ENCODE measurements at regions not wholly inside any gene's neighbourhood (a gene's known extent, or its start where the extent isn't known, plus 50 kb on each side); places are given as distances from the start of the nearest gene placed in this dataset.
"Not testable (repeated sequence)": the region's sequence is repeated elsewhere in the genome, so short reads cannot be mapped to it uniquely, and the experiment has no call there.

- DNase-seq, result no peak
Measured at GRCh38 chr20:22732751-22733150, 148.4 kb upstream of the FOXA2 start.

DNA sequence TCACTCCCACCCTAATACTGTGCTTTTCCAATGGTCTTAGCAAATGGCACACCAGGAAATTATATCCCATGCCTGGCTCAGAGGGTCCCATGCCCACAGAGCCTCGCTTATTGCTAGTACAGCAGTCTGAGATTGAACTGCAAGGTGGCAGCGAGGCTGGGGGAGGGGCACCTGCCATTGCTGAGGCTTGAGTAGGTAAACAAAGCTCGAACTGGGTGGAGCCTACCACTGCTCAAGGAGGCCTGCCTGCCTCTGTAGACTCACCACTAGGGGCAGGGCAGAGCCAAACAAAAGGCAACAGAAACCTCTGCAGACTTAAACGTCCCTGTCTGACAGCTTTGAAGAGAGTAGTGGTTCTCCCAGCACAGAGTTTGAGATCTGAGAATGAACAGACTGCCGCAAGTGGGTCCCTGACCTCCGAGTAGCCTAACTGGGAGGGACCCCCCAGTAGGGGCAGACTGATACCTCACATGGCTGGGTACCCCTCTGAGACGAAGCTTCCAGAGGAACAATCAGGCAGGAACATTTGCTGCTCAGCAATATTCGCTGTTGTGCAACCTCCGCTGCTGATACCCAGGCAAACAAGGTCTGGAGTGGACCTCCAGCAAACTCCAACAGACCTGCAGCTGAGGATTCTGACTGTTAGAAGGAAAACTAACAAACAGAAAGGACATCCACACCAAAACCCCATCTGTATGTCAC, 150.7 kb upstream of the FOXA2 start:
- not testable (repeated sequence) for DNase-seq

- DNase-seq, result no peak
Measured at GRCh38 chr20:22740829-22741228, 156.5 kb upstream of the FOXA2 start.

DNA sequence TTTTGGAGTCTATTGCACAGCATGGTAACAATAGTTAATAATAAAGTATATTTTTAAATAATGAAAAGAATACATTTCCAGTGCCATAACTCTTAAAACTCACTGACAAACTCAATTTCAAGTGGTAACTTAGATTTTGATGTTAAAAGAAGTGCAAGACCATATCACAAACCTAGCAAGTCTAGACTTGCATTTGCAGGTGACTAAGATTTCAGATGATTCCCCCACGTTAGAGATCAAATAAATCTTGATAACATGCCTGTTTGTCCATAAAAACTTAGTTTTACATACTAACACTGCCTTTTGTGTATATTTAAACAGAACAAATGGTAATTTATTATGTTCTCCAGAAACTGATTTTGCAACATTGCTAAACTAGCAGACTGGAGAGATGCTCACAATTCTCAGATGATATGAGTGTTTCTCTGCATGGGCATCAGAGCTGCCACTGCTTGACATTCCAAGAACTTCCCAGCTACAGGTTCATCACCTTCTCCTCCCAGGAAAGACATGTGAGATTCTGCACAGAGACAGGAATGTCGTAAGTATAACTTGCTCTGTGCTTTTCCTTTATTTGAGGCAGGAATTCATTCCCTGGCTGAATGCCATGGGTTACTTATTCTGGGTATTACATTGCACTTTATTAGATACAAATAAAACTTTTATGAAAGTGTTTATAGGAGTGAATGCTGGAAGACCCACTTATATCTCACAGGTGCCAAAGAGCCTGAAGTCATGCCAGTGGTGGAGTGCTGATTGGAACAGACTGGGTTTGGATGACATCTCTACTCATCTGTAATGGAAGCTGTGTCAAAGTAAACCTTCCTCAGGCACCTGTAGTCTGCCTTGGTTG, 160.2 kb upstream of the FOXA2 start:
- DNase-seq, result no peak

GRCh38 chr20:22745194-22745500, 160.8 kb upstream of the FOXA2 start:
- no peak for DNase-seq

GRCh38 chr20:22746957-22747356, 162.6 kb upstream of the FOXA2 start:
- DNase-seq, result no peak

- no peak for DNase-seq
Measured at GRCh38 chr20:22752324-22752723, 168.0 kb upstream of the FOXA2 start.

DNA sequence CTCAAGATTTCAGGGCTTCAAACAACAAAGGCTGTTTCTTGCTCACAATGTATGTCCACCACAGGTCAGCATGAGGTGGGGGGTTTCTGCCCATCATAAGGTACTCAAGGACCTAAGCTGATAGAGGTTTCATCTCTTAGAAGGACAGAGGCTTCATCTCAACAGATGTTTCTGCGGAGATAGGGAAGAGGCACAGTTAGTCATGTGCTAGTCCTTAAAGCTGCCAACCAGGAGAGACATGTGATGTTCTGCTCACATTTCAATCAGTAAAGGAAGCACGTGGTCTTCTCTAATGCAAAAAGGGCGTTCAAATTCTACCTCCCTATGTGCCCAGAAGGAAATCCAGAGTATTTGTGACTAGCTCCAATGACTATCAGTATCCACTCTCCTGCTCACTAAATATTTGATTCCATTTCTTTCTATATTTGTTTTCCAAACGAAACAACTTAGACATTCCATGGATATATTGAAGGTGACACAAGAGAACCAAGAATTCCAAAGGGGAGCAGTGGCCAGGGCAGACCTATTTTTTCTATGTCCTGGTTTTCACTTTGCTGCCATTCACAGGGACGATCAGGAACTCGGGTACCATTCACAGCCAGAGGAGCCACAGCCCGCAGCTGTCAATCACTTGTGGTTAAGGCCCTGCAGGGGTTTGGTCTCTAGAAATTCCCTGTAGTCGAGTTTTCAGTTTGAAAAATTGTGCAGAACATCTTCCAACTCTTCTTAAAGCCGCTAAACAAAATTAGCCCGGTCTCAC, 173.2 kb upstream of the FOXA2 start:
- DNase-seq, result no peak

GRCh38 chr20:22758815-22759214, 174.4 kb upstream of the FOXA2 start:
- DNase-seq, result no peak

DNA sequence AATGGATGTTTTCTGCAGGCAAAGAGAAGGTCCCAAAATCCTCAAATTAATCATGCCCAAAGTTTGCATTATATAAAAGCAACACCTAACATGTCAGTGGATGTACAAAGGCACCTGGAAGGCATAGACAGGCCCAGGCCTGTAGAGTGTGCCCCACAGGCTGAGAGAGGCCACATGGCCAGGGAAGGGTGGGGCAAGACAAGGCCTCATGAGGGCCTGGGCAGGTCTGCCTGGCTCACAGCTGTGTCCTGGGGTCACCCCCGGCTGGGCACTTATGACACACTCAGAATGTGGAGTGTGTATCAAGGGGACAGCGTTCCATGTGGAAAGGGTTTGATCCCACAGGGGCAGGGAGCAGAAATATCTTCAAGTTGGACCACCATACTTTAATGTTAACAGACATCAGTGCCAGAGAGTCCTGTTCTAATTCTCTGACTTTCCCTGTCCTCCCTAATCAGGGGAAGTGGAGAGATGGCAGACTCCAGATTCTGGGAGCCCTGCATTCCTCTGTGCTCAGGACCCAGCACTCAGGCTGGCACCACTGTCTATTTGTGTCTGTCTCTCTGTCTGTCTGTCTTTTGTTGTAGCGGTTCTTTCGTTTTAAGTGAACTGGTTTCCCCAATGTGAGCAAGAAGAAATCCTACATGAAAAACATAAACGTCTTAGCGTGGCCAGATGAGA, 178.3 kb upstream of the FOXA2 start:
- DNase-seq, result no peak

DNA sequence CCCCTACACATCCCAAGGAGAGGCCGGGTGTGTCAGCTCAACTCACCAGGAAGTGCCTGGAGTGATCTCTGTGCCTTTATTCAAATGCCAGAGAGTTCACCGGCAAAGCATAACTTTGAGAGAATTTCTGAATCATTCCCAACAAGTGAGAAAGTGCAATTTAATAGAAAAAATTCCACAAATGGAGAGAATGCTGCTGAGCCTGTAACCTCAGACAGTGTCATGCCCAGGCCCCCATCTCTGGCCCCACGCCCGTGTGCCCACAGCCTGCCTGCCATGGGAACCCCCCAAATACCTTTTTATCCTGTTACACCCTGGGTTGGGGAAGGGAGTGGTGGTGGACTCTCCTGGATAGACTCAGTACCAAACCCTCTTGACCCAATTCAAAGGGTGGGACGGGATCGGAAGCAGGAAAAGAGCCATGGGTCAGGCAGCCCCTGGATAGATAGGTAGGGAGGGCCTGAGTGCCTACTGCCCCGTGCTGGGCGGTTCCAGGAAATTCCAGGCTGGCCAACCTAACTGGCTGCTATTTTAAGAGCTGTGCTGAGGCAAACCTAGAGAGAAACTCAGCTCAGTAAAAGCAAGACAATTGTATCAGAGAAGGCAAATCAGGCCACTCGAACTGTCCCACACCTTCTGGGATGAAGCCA, 179.0 kb upstream of the FOXA2 start:
- DNase-seq, result no peak

- no peak for DNase-seq
Measured at GRCh38 chr20:22768266-22769178, 184.2 kb upstream of the FOXA2 start.

DNA sequence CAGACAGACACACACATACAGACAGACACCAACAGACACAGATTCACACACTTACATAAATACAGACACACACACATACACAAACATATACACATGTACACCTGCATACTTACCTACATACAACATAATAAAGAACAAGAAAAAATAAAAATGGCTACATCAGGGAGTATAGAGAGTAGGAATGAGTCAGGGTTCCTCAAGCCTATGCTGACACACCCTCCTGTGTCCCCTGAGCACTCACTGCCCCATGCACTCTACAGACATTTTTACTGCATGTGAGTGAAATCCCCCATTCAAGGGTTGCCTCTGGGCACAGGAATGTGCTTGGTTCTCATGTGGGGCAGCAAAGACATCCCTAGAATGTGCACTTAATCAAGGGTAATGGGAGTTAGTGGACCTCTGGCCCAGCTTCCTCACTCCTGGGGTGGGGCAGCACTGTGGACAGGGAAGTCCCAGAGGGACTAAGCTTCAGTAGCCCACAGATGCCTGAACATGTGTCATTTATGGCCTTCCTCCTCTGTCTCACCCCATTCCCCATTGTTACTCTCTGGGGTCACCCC, 185.9 kb upstream of the FOXA2 start:
- DNase-seq, result no peak

- DNase-seq, result no peak
Measured at GRCh38 chr20:22771706-22772105, 187.3 kb upstream of the FOXA2 start.

DNA sequence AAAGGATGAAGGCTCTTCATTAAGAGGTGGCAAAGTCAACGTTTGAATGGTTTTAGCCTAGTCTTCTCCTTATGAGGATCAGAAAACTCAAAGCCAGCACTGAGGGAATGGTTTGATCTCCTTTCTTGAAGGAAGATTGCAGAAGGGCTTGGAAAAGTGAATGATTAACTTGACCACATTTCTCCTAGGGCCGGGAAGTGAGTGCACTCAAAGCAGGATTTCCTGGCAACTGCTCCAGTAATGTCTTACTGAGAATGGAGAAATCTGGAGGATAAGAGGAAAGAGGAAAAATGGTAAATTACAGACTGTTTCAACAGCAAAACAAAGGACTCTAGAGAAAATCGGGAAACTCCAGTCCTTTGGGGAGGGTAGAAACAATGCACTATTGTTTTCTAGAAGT, 189.0 kb upstream of the FOXA2 start:
- DNase-seq, result no peak

- DNase-seq, result no peak
Measured at GRCh38 chr20:22775256-22775655, 190.9 kb upstream of the FOXA2 start.

GRCh38 chr20:22775671-22776139, 191.3 kb upstream of the FOXA2 start:
- no peak for DNase-seq

DNA sequence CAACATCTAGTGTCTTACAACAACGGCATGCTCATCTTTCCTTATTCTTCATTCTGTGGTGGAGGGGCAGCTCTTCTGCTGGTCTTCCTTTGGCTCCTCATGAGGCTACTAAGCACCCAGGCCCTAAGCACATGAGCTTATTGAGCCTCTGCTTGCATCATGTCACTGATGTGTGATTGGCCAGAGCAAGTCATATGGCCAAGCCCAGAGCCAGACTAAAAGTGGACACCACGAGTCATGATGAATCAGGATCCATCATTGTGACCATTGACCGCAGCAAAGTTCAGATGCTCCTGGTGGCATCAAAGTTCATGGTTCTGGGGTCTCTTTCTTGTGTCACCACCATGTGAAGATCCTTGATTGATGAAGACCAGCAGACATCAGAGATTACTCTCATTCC, 192.0 kb upstream of the FOXA2 start:
- DNase-seq, result no peak

DNA sequence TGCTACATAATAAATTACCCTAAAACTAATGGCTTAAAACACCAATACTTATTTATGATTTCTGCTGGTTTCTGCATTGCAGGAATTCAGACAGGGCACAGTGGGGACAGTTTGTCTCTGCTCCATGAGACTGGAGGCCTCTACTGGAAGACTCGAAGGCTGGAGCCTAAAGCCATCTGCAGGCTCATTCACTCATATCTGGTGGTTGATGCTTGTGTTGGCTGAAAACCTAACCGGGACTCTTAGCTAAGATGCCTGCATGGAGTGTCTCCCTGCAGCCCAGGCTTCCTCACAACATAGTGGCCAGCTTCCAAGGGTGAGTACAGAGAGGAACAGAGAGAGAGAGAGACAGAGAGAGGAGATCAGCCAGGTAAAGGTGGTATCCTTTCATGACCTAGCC, 195.5 kb upstream of the FOXA2 start:
- DNase-seq, result no peak

DNA sequence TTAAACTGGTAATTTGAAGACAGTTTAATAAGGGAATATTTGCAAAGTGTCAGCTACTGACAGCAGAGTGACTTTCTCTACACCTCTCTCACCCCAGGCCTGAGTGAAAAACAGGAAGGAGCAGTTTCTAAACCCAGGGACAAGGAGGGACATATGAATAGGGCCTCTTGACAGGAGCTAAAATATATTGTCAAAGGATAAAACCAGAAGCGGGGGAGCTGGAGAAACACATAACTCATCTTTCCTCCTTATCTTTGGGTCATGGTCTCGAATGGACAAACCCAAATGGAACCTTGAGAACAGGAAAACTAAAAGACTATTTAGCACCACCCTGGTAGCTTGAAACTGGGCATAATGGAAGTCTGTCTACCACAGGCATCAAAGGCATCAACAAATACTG, 197.5 kb upstream of the FOXA2 start:
- DNase-seq, result no peak
